ENCODE measurements at regions not wholly inside any gene's neighbourhood (a gene's known extent, or its start where the extent isn't known, plus 50 kb on each side); places are given as distances from the start of the nearest gene placed in this dataset.

DNA sequence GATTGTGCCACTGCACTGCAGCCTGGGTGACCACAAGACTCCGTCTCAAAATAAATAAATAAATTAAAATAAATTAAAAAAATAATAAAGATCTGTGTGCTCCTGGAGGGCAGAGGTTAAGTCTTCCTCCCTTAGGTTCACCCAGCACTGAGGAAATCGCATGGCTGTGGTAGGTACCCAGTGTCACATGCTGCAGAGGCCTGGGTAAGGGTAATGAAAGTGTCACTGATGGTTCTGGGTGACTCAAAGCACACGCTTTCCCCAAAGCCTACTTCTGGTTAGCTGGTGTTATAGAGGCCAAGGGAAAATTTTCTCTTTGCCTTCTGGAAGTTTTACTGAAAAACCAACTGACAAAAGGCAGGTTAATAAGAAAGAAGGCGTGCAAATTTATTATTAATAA is 88.8 kb upstream of the ITGB1 start:
- WGBS: 96% methylated on average over 4 of the region's 4 CpGs
- no peak for TF ChIP-seq RXRA (IDR thresholded peaks at IDR 0.05)
- no peak for TF ChIP-seq HNF4G (IDR thresholded peaks at IDR 0.05)
- Histone ChIP-seq H3K4me3 (ENCODE audit: low read depth in 1 of 3, low read length in 3 of 3) (no peak overlapping the region), H3K27me3 (ENCODE audit: control insufficient read depth in 4 of 4, insufficient read depth in 4 of 4, low read length in 3 of 4) (no peaks in the 10 kb centered on the region), H3K36me3 (ENCODE audit: control insufficient read depth in 4 of 4, insufficient read depth in 3 of 4, low read depth in 1 of 4, low read length in 3 of 4) (no peaks in the 10 kb centered on the region), H3K9me3 (ENCODE audit: control insufficient read depth in 4 of 4, low read length in 3 of 4) (no peaks in the 10 kb centered on the region), H3K4me1 (ENCODE audit: control insufficient read depth in 4 of 4, insufficient read depth in 4 of 4, low read length in 3 of 4) (no peaks in the 10 kb centered on the region), H3K9ac (ENCODE audit: low read depth in 1 of 2, low read length in 2 of 2) (no peak overlapping the region), H3K27ac (ENCODE audit: low read depth in 1 of 2, low read length in 2 of 2) (no peak overlapping the region)
- DNase-seq (ENCODE audit: low spot score): no peak

- Histone ChIP-seq H3K9ac (ENCODE audit: low read depth in 1 of 2, low read length in 2 of 2) (no peak overlapping the region), H3K4me1 (ENCODE audit: control insufficient read depth in 4 of 4, insufficient read depth in 4 of 4, low read length in 3 of 4) (no peaks in the 10 kb centered on the region), H3K4me3 (ENCODE audit: low read depth in 1 of 3, low read length in 3 of 3) (no peak overlapping the region), H3K36me3 (ENCODE audit: control insufficient read depth in 4 of 4, insufficient read depth in 3 of 4, low read depth in 1 of 4, low read length in 3 of 4) (no peaks in the 10 kb centered on the region), H3K27ac (ENCODE audit: low read depth in 1 of 2, low read length in 2 of 2) (no peak overlapping the region), H3K27me3 (ENCODE audit: control insufficient read depth in 4 of 4, insufficient read depth in 4 of 4, low read length in 3 of 4) (no peaks in the 10 kb centered on the region), H3K9me3 (ENCODE audit: control insufficient read depth in 4 of 4, low read length in 3 of 4) (no peaks in the 10 kb centered on the region)
- no peak for DNase-seq (ENCODE audit: low spot score)
- no peak for TF ChIP-seq SP1 (IDR thresholded peaks at IDR 0.05)
- TF ChIP-seq FOXA2 (IDR thresholded peaks at IDR 0.05): no peak
- no peak for TF ChIP-seq RXRA (IDR thresholded peaks at IDR 0.05)
- TF ChIP-seq FOXA1 (IDR thresholded peaks at IDR 0.05): no peak
- TF ChIP-seq HNF4G (IDR thresholded peaks at IDR 0.05): no peak
- TF ChIP-seq, protein P1, sequence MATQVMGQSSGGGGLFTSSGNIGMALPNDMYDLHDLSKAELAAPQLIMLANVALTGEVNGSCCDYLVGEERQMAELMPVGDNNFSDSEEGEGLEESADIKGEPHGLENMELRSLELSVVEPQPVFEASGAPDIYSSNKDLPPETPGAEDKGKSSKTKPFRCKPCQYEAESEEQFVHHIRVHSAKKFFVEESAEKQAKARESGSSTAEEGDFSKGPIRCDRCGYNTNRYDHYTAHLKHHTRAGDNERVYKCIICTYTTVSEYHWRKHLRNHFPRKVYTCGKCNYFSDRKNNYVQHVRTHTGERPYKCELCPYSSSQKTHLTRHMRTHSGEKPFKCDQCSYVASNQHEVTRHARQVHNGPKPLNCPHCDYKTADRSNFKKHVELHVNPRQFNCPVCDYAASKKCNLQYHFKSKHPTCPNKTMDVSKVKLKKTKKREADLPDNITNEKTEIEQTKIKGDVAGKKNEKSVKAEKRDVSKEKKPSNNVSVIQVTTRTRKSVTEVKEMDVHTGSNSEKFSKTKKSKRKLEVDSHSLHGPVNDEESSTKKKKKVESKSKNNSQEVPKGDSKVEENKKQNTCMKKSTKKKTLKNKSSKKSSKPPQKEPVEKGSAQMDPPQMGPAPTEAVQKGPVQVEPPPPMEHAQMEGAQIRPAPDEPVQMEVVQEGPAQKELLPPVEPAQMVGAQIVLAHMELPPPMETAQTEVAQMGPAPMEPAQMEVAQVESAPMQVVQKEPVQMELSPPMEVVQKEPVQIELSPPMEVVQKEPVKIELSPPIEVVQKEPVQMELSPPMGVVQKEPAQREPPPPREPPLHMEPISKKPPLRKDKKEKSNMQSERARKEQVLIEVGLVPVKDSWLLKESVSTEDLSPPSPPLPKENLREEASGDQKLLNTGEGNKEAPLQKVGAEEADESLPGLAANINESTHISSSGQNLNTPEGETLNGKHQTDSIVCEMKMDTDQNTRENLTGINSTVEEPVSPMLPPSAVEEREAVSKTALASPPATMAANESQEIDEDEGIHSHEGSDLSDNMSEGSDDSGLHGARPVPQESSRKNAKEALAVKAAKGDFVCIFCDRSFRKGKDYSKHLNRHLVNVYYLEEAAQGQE (IDR thresholded peaks at IDR 0.05): no peak
- TF ChIP-seq GABPA (IDR thresholded peaks at IDR 0.05 in 1 of 2, conservative IDR thresholded peaks at IDR 0.05 in 1 of 2): no peak
- TF ChIP-seq ATF3 (IDR thresholded peaks at IDR 0.05): no peak
- no peak for TF ChIP-seq EGR1 (IDR thresholded peaks at IDR 0.05; ENCODE audit: low read depth in 2 of 2)
- no peak for TF ChIP-seq RAD21 (IDR thresholded peaks at IDR 0.05)
- TF ChIP-seq YY1 (IDR thresholded peaks at IDR 0.05): no peak
- no peak for TF ChIP-seq NR2F2 (IDR thresholded peaks at IDR 0.05)
- TF ChIP-seq JUND (IDR thresholded peaks at IDR 0.05): no peak
- TF ChIP-seq TAF1 (conservative IDR thresholded peaks at IDR 0.05): no peak
- TF ChIP-seq MAX (IDR thresholded peaks at IDR 0.05): no peak
- no peak for TF ChIP-seq CTCF (IDR thresholded peaks at IDR 0.05; ENCODE audit: low read depth, low read length, missing input control)
- 88% methylated on average over 2 of the region's 2 CpGs for WGBS
Observed at GRCh38 chr10:33045421-33045820, 87.4 kb upstream of the ITGB1 start.

All from liver (tissue), 8 donors.